Transverse colon (tissue), 4 donors: ENCODE measurements at regions not wholly inside any gene's neighbourhood (a gene's known extent, or its start where the extent isn't known, plus 50 kb on each side); places are given as distances from the start of the nearest gene placed in this dataset.

ENCODE experiments used
- DNase-seq: peaks from one replicate; pipeline ENCODE4 v3.0.0-alpha.2; 2019
- H3K27ac ChIP-seq, 4 donors: fragments of 200-600 bp; sonication (generic); 2 replicates each; pipeline ENCODE4 v1.5.1; 2016 to 2018; ENCODE audit warnings: inconsistent platforms in 4 of 4
- H3K27me3 ChIP-seq: fragments of 200-600 bp; sonication (generic); 2 replicates; pipeline ENCODE4 v1.5.1; 2017; ENCODE audit warnings: inconsistent platforms
- H3K36me3 ChIP-seq, 4 donors: fragments of 200-600 bp; sonication (generic); 2 replicates each; pipeline ENCODE4 v1.5.1; 2017 to 2019; ENCODE audit warnings: inconsistent platforms in 4 of 4
- H3K4me1 ChIP-seq, 4 donors: fragments of 200-600 bp; sonication (generic); 2 replicates each; pipeline ENCODE4 v1.5.1; 2017 to 2020; ENCODE audit warnings: inconsistent platforms in 4 of 4
- H3K4me3 ChIP-seq, 4 donors: fragments of 200-600 bp; sonication (generic); 1 replicate in 1 of 4; 2 replicates in 3 of 4; pipeline versions ENCODE4 v1.5.1 to v1.6.1; 2017 to 2019; ENCODE audit warnings: inconsistent platforms in 4 of 4
- H3K9me3 ChIP-seq, 2 donors: fragments of 200-600 bp; sonication (generic); 2 replicates each; pipeline ENCODE4 v1.5.1; 2017 to 2019; ENCODE audit warnings: inconsistent platforms in 2 of 2
- CTCF ChIP-seq, 5 experiments: fragments of 200-600 bp in 3 of 5; fragments of 450-650 bp in 2 of 5; sonication (generic) in 3 of 5; IDR thresholded peaks; 1 replicate in 2 of 5; 2 replicates in 3 of 5; pipeline ENCODE4 v1.5.1; 2016 to 2017; ENCODE audit warnings: antibody characterized with exemption in 5 of 5, inconsistent platforms in 3 of 5, mild to moderate bottlenecking in 2 of 5, moderate library complexity in 1 of 5
- EP300 ChIP-seq: sonication (generic); formaldehyde crosslinking; IDR thresholded peaks from one replicate; pipeline ENCODE4 v1.6.1; 2017; ENCODE audit warnings: antibody characterized with exemption, low read depth
- POLR2A ChIP-seq: fragments of 450-650 bp; IDR thresholded peaks from one replicate; pipeline ENCODE4 v1.6.1; 2016; ENCODE audit warnings: antibody characterized with exemption, mild to moderate bottlenecking, moderate library complexity
- POLR2AphosphoS5 ChIP-seq, 3 donors: sonication (generic); formaldehyde crosslinking; IDR thresholded peaks; one replicate each; pipeline ENCODE4 v1.6.1; 2016; ENCODE audit warnings: antibody characterized with exemption in 3 of 3
- WGBS, 2 donors: methylation state at CpG; one replicate each; pipeline ENCODE4 v1.1.5; 2018; ENCODE audit warnings: low coverage in 1 of 2; 5-methylcytosine and 5-hydroxymethylcytosine counted together
- in situ Hi-C, 4 donors: fragments of 200-750 bp; cut with MboI; loops; one replicate each; pipeline versions ENCODE4 v1.15.0 to v1.15.1; 2017; ENCODE audit warnings: low sequenced_read_pairs in 3 of 4, low pct_ligation_motif_present in 1 of 4, low pct_unique_long_range_greater_than_20kb in 1 of 4
- intact Hi-C: fragments of 100-400 bp; cut with DNase I; formaldehyde crosslinking; loops from one replicate; pipeline ENCODE4 v1.15.1; 2023; ENCODE audit warnings: low total_unique reads

DNA sequence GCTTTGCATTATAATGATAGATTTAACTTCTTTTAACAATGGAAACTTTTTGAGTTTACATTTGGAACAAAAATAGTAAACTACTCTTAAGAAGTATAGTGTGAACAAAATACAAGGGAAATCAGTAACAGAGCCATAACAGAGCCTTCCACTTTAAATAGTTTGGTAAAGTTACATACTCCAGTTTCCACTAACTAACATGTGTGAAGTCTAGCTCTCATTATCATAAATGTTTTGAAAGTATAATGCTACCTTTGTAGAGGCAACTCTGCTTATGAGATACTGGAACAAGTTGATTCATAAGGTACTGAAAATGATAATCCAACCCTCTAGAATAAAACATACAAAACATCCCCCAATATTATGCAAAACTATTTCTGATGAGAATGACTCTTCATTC lies 1155.1 kb upstream of the ADGRL2 start:
- no peaks in the 10 kb centered on the region for H3K27me3 ChIP-seq
- in situ Hi-C loops (no loop called here), intact Hi-C loops (no loop called here)
- DNase-seq, result no peak
- H3K4me3 ChIP-seq, result no peak overlapping the region
- TF ChIP-seq POLR2A (no peak), EP300 (no peak), CTCF (IDR thresholded peaks at IDR 0.05) (no peak), POLR2AphosphoS5 (IDR thresholded peaks at IDR 0.05) (no peak)
- H3K9me3 ChIP-seq, result no peaks in the 10 kb centered on the region
- no peaks in the 10 kb centered on the region for H3K4me1 ChIP-seq
- H3K36me3 ChIP-seq, result no peaks in the 10 kb centered on the region
- no peak overlapping the region for H3K27ac ChIP-seq

DNA sequence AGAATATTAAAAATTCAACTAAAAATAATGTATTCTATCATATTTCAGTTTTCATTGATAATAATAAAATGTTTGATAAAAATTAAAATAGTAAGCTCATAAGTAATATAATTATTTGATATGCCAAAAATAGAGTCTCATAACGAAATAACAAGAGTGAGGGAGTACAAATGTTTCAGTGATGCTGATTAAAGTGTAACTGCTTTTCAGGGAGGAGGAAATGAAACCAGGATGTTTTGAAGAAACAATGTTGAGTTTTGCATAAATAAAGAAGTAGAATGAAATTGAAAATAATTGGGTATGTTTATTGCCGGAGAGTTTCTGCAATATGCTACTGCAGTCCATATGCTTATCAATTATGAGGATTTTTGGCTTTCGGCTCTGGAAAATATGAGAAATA lies 1159.8 kb upstream of the ADGRL2 start:
- 52 to 74% methylated on average over 3 of the region's 3 CpGs for WGBS, 2 donors
- DNase-seq, result no peak
- Histone ChIP-seq H3K27ac (no peak overlapping the region), H3K9me3 (no peaks in the 10 kb centered on the region), H3K4me3 (no peak overlapping the region), H3K27me3 (no peaks in the 10 kb centered on the region), H3K36me3 (no peaks in the 10 kb centered on the region), H3K4me1 (no peaks in the 10 kb centered on the region)
- no peak for TF ChIP-seq POLR2AphosphoS5 (IDR thresholded peaks at IDR 0.05)
- in situ Hi-C loops, result no loop called here
- intact Hi-C loops, result no loop called here

GRCh38 chr1:80639777-80640533 lies 1160.8 kb upstream of the ADGRL2 start:
- WGBS, 2 donors, result 21 to 24% methylated on average over 2 of the region's 2 CpGs
- no peaks in the 10 kb centered on the region for H3K4me1 ChIP-seq
- TF ChIP-seq POLR2A (no peak), CTCF (IDR thresholded peaks at IDR 0.05) (no peak), EP300 (no peak), POLR2AphosphoS5 (IDR thresholded peaks at IDR 0.05) (no peak)
- H3K4me3 ChIP-seq, result no peak overlapping the region
- H3K36me3 ChIP-seq, result no peaks in the 10 kb centered on the region
- intact Hi-C loops, result no loop called here
- H3K27me3 ChIP-seq, result no peaks in the 10 kb centered on the region
- no peak for DNase-seq
- H3K27ac ChIP-seq, result no peak overlapping the region
- no peaks in the 10 kb centered on the region for H3K9me3 ChIP-seq
- in situ Hi-C loops, result no loop called here

- no peak overlapping the region for H3K27ac ChIP-seq
- in situ Hi-C loops (no loop called here), intact Hi-C loops (no loop called here)
- H3K9me3 ChIP-seq, result no peaks in the 10 kb centered on the region
- no peaks in the 10 kb centered on the region for H3K4me1 ChIP-seq
- DNase-seq, result no peak
- no peaks in the 10 kb centered on the region for H3K27me3 ChIP-seq
- WGBS, 2 donors, result 59 to 71% methylated on average over 3 to 10 of the region's 10 CpGs
- H3K36me3 ChIP-seq, result no peaks in the 10 kb centered on the region
- TF ChIP-seq CTCF (IDR thresholded peaks at IDR 0.05) (no peak), EP300 (no peak), POLR2AphosphoS5 (IDR thresholded peaks at IDR 0.05) (no peak), POLR2A (no peak)
- no peak overlapping the region for H3K4me3 ChIP-seq
These were observed 1166.6 kb upstream of the ADGRL2 start for GRCh38 chr1:80633947-80634706.
